ENCODE measurements at regions not wholly inside any gene's neighbourhood (a gene's known extent, or its start where the extent isn't known, plus 50 kb on each side); places are given as distances from the start of the nearest gene placed in this dataset.

DNA sequence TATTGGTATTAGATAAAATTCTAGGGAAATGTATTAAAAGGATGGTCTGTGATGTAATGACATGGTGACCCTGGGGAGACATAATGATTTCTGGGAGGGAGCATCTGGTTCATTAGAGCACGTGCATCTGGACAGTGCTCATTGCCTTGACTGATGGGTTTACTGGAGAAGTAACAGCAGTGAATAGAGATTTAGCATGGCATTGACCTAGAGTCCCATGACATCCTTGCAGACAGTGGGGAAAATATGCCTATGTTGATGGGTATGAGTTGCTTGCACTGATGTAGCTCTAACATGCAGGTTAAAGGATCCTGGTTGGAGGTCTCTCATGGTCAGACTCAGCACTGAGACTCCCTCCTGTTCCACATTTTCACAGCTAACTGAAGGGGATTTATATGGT lies 164.1 kb upstream of the OLIG3 start:
- Histone ChIP-seq H3K9me2 (ENCODE audit: insufficient read depth) (no peaks in the 10 kb centered on the region), H2AFZ (no peak overlapping the region), H3K9ac (no peak overlapping the region), H3K27ac (no peak overlapping the region), H3K9me3 (ENCODE audit: low read depth) (no peaks in the 10 kb centered on the region), H3K36me3 (ENCODE audit: low read depth) (no peaks in the 10 kb centered on the region), H3K4me1 (ENCODE audit: insufficient read depth) (no peaks in the 10 kb centered on the region), H3F3A (ENCODE audit: insufficient read depth) (no peaks in the 10 kb centered on the region), H4K20me1 (ENCODE audit: insufficient read depth) (no peaks in the 10 kb centered on the region), H3K4me2 (ENCODE audit: unreplicated experiment) (no peak overlapping the region), H3K4me3 (no peak overlapping the region), H3K79me2 (ENCODE audit: insufficient read depth) (no peaks in the 10 kb centered on the region), H3K27me3 (replicated peaks; ENCODE audit: insufficient read depth) (peaks cover 9% of the 10 kb centered on the region; the same call in 1 of the 2 replicates)
- in situ Hi-C loops (cut with MboI): no loop called here
- WGBS, 2 experiments (ENCODE audit: low coverage in 1 of 2, low lambda C conversion rate in 2 of 2, missing lambda C conversion rate in 2 of 2): 7 to 24% methylated on average over 1 of the region's 1 CpG
- no peak for DNase-seq
- TF ChIP-seq EZH2phosphoT487 (IDR thresholded peaks at IDR 0.05; ENCODE audit: insufficient read depth, low read depth) (no peak), EZH2 (IDR thresholded peaks at IDR 0.05; ENCODE audit: insufficient read depth, poor library complexity, severe bottlenecking) (no peak)

DNA sequence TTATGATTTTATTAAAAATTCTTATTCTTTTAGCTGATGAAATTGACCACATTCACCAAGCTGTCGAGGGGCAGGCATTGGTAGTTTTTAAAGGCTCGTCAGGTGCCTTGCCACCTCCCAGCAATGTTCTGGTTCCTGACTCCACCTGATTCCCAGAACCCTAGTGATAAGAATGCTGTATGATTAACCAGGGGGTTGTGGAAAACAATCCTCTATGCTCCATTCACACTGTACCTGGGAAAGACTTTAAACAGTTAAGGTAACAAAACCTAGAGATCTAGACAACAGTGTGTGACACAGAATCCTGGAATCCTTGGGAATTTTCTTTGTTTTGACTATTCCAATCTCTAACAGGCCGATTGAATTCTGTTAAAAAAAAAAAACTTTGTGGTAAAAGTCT lies 165.7 kb upstream of the OLIG3 start:
- Histone ChIP-seq H3K4me2 (ENCODE audit: unreplicated experiment) (no peak overlapping the region), H3K4me3 (no peak overlapping the region), H3K9me2 (ENCODE audit: insufficient read depth) (no peaks in the 10 kb centered on the region), H3K79me2 (ENCODE audit: insufficient read depth) (no peaks in the 10 kb centered on the region), H3K9me3 (ENCODE audit: low read depth) (no peaks in the 10 kb centered on the region), H3K9ac (no peak overlapping the region), H3K36me3 (ENCODE audit: low read depth) (no peaks in the 10 kb centered on the region), H2AFZ (no peak overlapping the region), H3K27me3 (replicated peaks; ENCODE audit: insufficient read depth) (peaks cover 9% of the 10 kb centered on the region; the same call in 1 of the 2 replicates), H4K20me1 (ENCODE audit: insufficient read depth) (no peaks in the 10 kb centered on the region), H3K4me1 (ENCODE audit: insufficient read depth) (no peaks in the 10 kb centered on the region), H3K27ac (no peak overlapping the region), H3F3A (ENCODE audit: insufficient read depth) (no peaks in the 10 kb centered on the region)
- DNase-seq: no peak
- TF ChIP-seq EZH2 (IDR thresholded peaks at IDR 0.05; ENCODE audit: insufficient read depth, poor library complexity, severe bottlenecking): no peak
- TF ChIP-seq EZH2phosphoT487 (IDR thresholded peaks at IDR 0.05; ENCODE audit: insufficient read depth, low read depth): no peak
- in situ Hi-C loops (cut with MboI): no loop called here
- 43 to 45% methylated on average over 3 of the region's 3 CpGs for WGBS, 2 experiments (ENCODE audit: low coverage in 1 of 2, low lambda C conversion rate in 2 of 2, missing lambda C conversion rate in 2 of 2)

DNA sequence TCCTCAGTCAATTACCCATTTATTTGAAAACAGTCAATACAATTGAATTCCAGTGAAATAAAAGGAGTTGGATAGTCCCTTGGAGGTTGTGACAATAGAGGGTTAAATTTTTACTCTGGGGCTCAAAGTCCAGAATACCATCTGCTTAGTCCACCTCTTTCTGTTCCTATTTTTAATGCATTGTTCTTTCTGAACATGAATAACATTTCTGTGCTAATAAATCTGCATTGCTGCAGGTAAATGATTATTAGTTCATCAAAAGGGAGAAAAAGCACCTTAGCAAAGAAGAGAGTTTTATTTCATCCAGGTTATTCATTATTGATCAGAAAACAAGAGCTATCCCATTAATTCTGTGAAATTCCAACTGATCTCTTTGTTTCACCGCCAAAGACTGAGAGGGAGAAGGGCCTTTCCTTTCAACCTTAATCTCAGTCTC lies 166.1 kb upstream of the OLIG3 start:
- no peaks in the 10 kb centered on the region for H4K20me1 ChIP-seq (ENCODE audit: insufficient read depth)
- no peak overlapping the region for H2AFZ ChIP-seq
- no peak overlapping the region for H3K4me2 ChIP-seq (ENCODE audit: unreplicated experiment)
- in situ Hi-C loops (cut with MboI): no loop called here
- no peak overlapping the region for H3K27ac ChIP-seq
- no peaks in the 10 kb centered on the region for H3K9me3 ChIP-seq (ENCODE audit: low read depth)
- no peaks in the 10 kb centered on the region for H3K36me3 ChIP-seq (ENCODE audit: low read depth)
- H3K9ac ChIP-seq: no peak overlapping the region
- H3K27me3 ChIP-seq (replicated peaks; ENCODE audit: insufficient read depth): peaks cover 9% of the 10 kb centered on the region; the same call in 1 of the 2 replicates
- no peak for TF ChIP-seq EZH2phosphoT487 (IDR thresholded peaks at IDR 0.05; ENCODE audit: insufficient read depth, low read depth)
- no peak for TF ChIP-seq EZH2 (IDR thresholded peaks at IDR 0.05; ENCODE audit: insufficient read depth, poor library complexity, severe bottlenecking)
- H3K9me2 ChIP-seq (ENCODE audit: insufficient read depth): no peaks in the 10 kb centered on the region
- H3K79me2 ChIP-seq (ENCODE audit: insufficient read depth): no peaks in the 10 kb centered on the region
- WGBS, 2 experiments (ENCODE audit: low coverage in 1 of 2, low lambda C conversion rate in 2 of 2, missing lambda C conversion rate in 2 of 2): 88 to 91% methylated on average over 1 of the region's 1 CpG
- no peak for DNase-seq
- no peaks in the 10 kb centered on the region for H3F3A ChIP-seq (ENCODE audit: insufficient read depth)
- no peak overlapping the region for H3K4me3 ChIP-seq
- H3K4me1 ChIP-seq (ENCODE audit: insufficient read depth): no peaks in the 10 kb centered on the region

DNA sequence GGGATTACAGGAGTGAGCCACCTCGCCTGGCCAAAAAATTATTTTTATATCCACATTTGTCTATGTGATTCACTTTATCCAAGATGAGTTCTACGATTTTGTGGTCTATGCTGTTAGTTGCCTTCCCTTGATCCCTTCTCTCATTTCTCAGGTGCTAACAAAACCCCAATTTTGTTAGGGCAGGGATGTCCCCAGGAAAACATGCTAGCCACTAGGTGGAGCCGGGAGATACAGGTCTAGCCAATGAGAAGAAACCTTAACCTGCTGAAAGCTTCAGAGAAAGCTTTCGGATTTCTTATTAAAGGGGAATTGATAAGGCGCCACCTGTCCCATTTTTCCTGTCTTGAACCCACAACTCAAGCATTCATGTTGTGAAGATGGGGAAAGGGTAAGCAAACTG lies 167.4 kb upstream of the OLIG3 start:
- Histone ChIP-seq H3K4me1 (ENCODE audit: insufficient read depth) (no peaks in the 10 kb centered on the region), H2AFZ (no peak overlapping the region), H3K27me3 (replicated peaks; ENCODE audit: insufficient read depth) (peaks cover 9% of the 10 kb centered on the region; the same call in 1 of the 2 replicates), H3F3A (ENCODE audit: insufficient read depth) (no peaks in the 10 kb centered on the region), H3K4me2 (ENCODE audit: unreplicated experiment) (no peak overlapping the region), H3K36me3 (ENCODE audit: low read depth) (no peaks in the 10 kb centered on the region), H4K20me1 (ENCODE audit: insufficient read depth) (no peaks in the 10 kb centered on the region), H3K27ac (no peak overlapping the region), H3K4me3 (no peak overlapping the region), H3K9me3 (ENCODE audit: low read depth) (no peaks in the 10 kb centered on the region), H3K9ac (no peak overlapping the region), H3K79me2 (ENCODE audit: insufficient read depth) (no peaks in the 10 kb centered on the region), H3K9me2 (ENCODE audit: insufficient read depth) (no peaks in the 10 kb centered on the region)
- peak; percentile 52 for DNase-seq
- WGBS, 2 experiments (ENCODE audit: low coverage in 1 of 2, low lambda C conversion rate in 2 of 2, missing lambda C conversion rate in 2 of 2): 67 to 74% methylated on average over 5 of the region's 5 CpGs
- in situ Hi-C loops (cut with MboI): no loop called here
- TF ChIP-seq EZH2phosphoT487 (IDR thresholded peaks at IDR 0.05; ENCODE audit: insufficient read depth, low read depth) (no peak), EZH2 (IDR thresholded peaks at IDR 0.05; ENCODE audit: insufficient read depth, poor library complexity, severe bottlenecking) (no peak)

DNA sequence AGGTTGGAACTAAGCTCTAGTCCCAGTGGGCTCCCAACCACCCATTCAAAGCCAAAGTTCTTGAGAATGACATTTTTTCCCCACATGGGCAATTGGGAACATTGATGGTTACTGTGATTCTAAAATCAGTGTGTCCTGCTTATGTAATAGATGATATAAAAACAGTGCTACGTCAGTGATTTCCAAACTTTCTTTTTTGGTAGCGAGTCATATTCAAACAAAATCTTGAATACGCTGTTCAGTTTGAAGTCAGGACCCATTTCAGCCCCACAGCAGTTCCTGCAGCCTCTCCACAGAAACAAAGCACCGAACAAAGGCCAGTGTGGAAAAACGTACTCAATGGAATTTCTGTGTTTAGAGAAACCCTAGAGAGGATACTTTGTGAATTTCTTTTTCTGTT lies 170.0 kb upstream of the OLIG3 start:
- in situ Hi-C loops (cut with MboI): no loop called here
- Histone ChIP-seq H3K4me3 (no peak overlapping the region), H3K9me3 (ENCODE audit: low read depth) (no peaks in the 10 kb centered on the region), H3K9ac (no peak overlapping the region), H3K27me3 (replicated peaks; ENCODE audit: insufficient read depth) (0 out of 2 replicates have a peak, but pooled peaks cover 10% of the 10 kb centered on the region), H4K20me1 (ENCODE audit: insufficient read depth) (no peaks in the 10 kb centered on the region), H3K4me1 (ENCODE audit: insufficient read depth) (no peaks in the 10 kb centered on the region), H3K79me2 (ENCODE audit: insufficient read depth) (no peaks in the 10 kb centered on the region), H3K36me3 (ENCODE audit: low read depth) (no peaks in the 10 kb centered on the region), H2AFZ (no peak overlapping the region), H3K27ac (no peak overlapping the region), H3F3A (ENCODE audit: insufficient read depth) (no peaks in the 10 kb centered on the region), H3K9me2 (ENCODE audit: insufficient read depth) (no peaks in the 10 kb centered on the region), H3K4me2 (ENCODE audit: unreplicated experiment) (no peak overlapping the region)
- DNase-seq: no peak
- WGBS, 2 experiments (ENCODE audit: low coverage in 1 of 2, low lambda C conversion rate in 2 of 2, missing lambda C conversion rate in 2 of 2): 51 to 58% methylated on average over 5 of the region's 5 CpGs
- no peak for TF ChIP-seq EZH2phosphoT487 (IDR thresholded peaks at IDR 0.05; ENCODE audit: insufficient read depth, low read depth)
- TF ChIP-seq EZH2 (IDR thresholded peaks at IDR 0.05; ENCODE audit: insufficient read depth, poor library complexity, severe bottlenecking): no peak

All from GM23248 (cell line).